ENCODE measurements at regions not wholly inside any gene's neighbourhood (a gene's known extent, or its start where the extent isn't known, plus 50 kb on each side); places are given as distances from the start of the nearest gene placed in this dataset.
"Not testable (repeated sequence)": the region's sequence is repeated elsewhere in the genome, so short reads cannot be mapped to it uniquely, and the experiment has no call there.

- no peak overlapping the region for H3K27ac ChIP-seq (ENCODE audit: low read length, poor library complexity, severe bottlenecking)
- no peaks in the 10 kb centered on the region for H3K9me3 ChIP-seq (ENCODE audit: control insufficient read depth, low read length)
- no peaks in the 10 kb centered on the region for H3K27me3 ChIP-seq (ENCODE audit: control insufficient read depth in 1 of 2, insufficient read depth in 1 of 2, low read length in 2 of 2)
- H3K23ac ChIP-seq (ENCODE audit: low read length in 2 of 2) = no peak overlapping the region
- no peaks in the 10 kb centered on the region for H3K4me1 ChIP-seq (ENCODE audit: control insufficient read depth, insufficient read depth, low read depth, low read length)
- no peak overlapping the region for H2BK15ac ChIP-seq (ENCODE audit: low read depth, poor library complexity, severe bottlenecking)
- H3K9ac ChIP-seq (ENCODE audit: low read length) = no peak overlapping the region
- WGBS = 80% methylated on average over 3 of the region's 4 CpGs
- no peak overlapping the region for H3K18ac ChIP-seq (ENCODE audit: low read depth in 1 of 2, low read length in 2 of 2)
- H2AK5ac ChIP-seq (ENCODE audit: low read length, severe bottlenecking) = no peak overlapping the region
- H3K4me3 ChIP-seq (ENCODE audit: insufficient read depth in 1 of 2, low read depth in 1 of 2, low read length in 2 of 2) = no peak overlapping the region
- H4K8ac ChIP-seq (ENCODE audit: low read length) = no peak overlapping the region
- no peaks in the 10 kb centered on the region for H3K36me3 ChIP-seq (ENCODE audit: control insufficient read depth in 1 of 2, insufficient read depth in 2 of 2, low read depth in 1 of 2, low read length in 2 of 2)
- no peak overlapping the region for H3K14ac ChIP-seq (ENCODE audit: low read length in 2 of 2)
- no peak overlapping the region for H2BK12ac ChIP-seq (ENCODE audit: low read length in 2 of 2)
- H2BK120ac ChIP-seq (ENCODE audit: low read depth, low read length) = no peak overlapping the region
- no peak overlapping the region for H2AFZ ChIP-seq (ENCODE audit: low read depth, low read length)
- H3K79me1 ChIP-seq (replicated peaks; ENCODE audit: low read length, poor library complexity, severe bottlenecking) = no peaks in the 10 kb centered on the region
- no peak overlapping the region for H3K4ac ChIP-seq (ENCODE audit: low read depth in 1 of 2, low read length in 2 of 2)
- no peak overlapping the region for H3K4me2 ChIP-seq (ENCODE audit: low read length, poor library complexity, severe bottlenecking)
- H2BK5ac ChIP-seq (ENCODE audit: low read depth, low read length, poor library complexity, severe bottlenecking) = no peak overlapping the region
- no peak overlapping the region for H4K91ac ChIP-seq (ENCODE audit: low read length)
- DNase-seq = no peak
Measured at GRCh38 chr9:38507587-38507986, 83.3 kb upstream of the IGFBPL1 start.

- not testable (repeated sequence) for H2BK120ac ChIP-seq (ENCODE audit: low read depth, low read length); H3K27ac ChIP-seq (ENCODE audit: low read length, poor library complexity, severe bottlenecking)
Measured at GRCh38 chr9:38500171-38500570, 75.9 kb upstream of the IGFBPL1 start.

GRCh38 chr9:38498551-38498950, 74.3 kb upstream of the IGFBPL1 start:
- not testable (repeated sequence) for H3K9me3 ChIP-seq (ENCODE audit: control insufficient read depth, low read length); H4K8ac ChIP-seq (ENCODE audit: low read length); H3K27me3 ChIP-seq (ENCODE audit: control insufficient read depth in 1 of 2, insufficient read depth in 1 of 2, low read length in 2 of 2); H3K4me2 ChIP-seq (ENCODE audit: low read length, poor library complexity, severe bottlenecking); H3K23ac ChIP-seq (ENCODE audit: low read length in 2 of 2); H4K91ac ChIP-seq (ENCODE audit: low read length); H2AFZ ChIP-seq (ENCODE audit: low read depth, low read length); H2BK15ac ChIP-seq (ENCODE audit: low read depth, poor library complexity, severe bottlenecking); H2AK5ac ChIP-seq (ENCODE audit: low read length, severe bottlenecking); H3K4me3 ChIP-seq (ENCODE audit: insufficient read depth in 1 of 2, low read depth in 1 of 2, low read length in 2 of 2); DNase-seq; H3K4ac ChIP-seq (ENCODE audit: low read depth in 1 of 2, low read length in 2 of 2); H2BK120ac ChIP-seq (ENCODE audit: low read depth, low read length); H2BK12ac ChIP-seq (ENCODE audit: low read length in 2 of 2); H3K4me1 ChIP-seq (ENCODE audit: control insufficient read depth, insufficient read depth, low read depth, low read length); H3K79me1 ChIP-seq (replicated peaks; ENCODE audit: low read length, poor library complexity, severe bottlenecking); H3K14ac ChIP-seq (ENCODE audit: low read length in 2 of 2); H3K18ac ChIP-seq (ENCODE audit: low read depth in 1 of 2, low read length in 2 of 2); H3K9ac ChIP-seq (ENCODE audit: low read length); H2BK5ac ChIP-seq (ENCODE audit: low read depth, low read length, poor library complexity, severe bottlenecking); H3K36me3 ChIP-seq (ENCODE audit: control insufficient read depth in 1 of 2, insufficient read depth in 2 of 2, low read depth in 1 of 2, low read length in 2 of 2); H3K27ac ChIP-seq (ENCODE audit: low read length, poor library complexity, severe bottlenecking)
- 71% methylated on average over 1 of the region's 2 CpGs for WGBS

More at GRCh38 chr9:38500171-38500570, 75.9 kb upstream of the IGFBPL1 start:
- not testable (repeated sequence) for H3K23ac ChIP-seq (ENCODE audit: low read length in 2 of 2); H2BK15ac ChIP-seq (ENCODE audit: low read depth, poor library complexity, severe bottlenecking); H3K9me3 ChIP-seq (ENCODE audit: control insufficient read depth, low read length); H3K79me1 ChIP-seq (replicated peaks; ENCODE audit: low read length, poor library complexity, severe bottlenecking); H3K4me1 ChIP-seq (ENCODE audit: control insufficient read depth, insufficient read depth, low read depth, low read length); H2BK5ac ChIP-seq (ENCODE audit: low read depth, low read length, poor library complexity, severe bottlenecking); H3K4ac ChIP-seq (ENCODE audit: low read depth in 1 of 2, low read length in 2 of 2); H4K91ac ChIP-seq (ENCODE audit: low read length); H3K4me3 ChIP-seq (ENCODE audit: insufficient read depth in 1 of 2, low read depth in 1 of 2, low read length in 2 of 2); H3K14ac ChIP-seq (ENCODE audit: low read length in 2 of 2); H3K18ac ChIP-seq (ENCODE audit: low read depth in 1 of 2, low read length in 2 of 2); H2BK12ac ChIP-seq (ENCODE audit: low read length in 2 of 2); H4K8ac ChIP-seq (ENCODE audit: low read length); DNase-seq; H2AFZ ChIP-seq (ENCODE audit: low read depth, low read length); H3K36me3 ChIP-seq (ENCODE audit: control insufficient read depth in 1 of 2, insufficient read depth in 2 of 2, low read depth in 1 of 2, low read length in 2 of 2); H3K9ac ChIP-seq (ENCODE audit: low read length); H3K4me2 ChIP-seq (ENCODE audit: low read length, poor library complexity, severe bottlenecking); H2AK5ac ChIP-seq (ENCODE audit: low read length, severe bottlenecking); H3K27me3 ChIP-seq (ENCODE audit: control insufficient read depth in 1 of 2, insufficient read depth in 1 of 2, low read length in 2 of 2)
- 96% methylated on average over 3 of the region's 4 CpGs for WGBS

- no peak overlapping the region for H3K18ac ChIP-seq (ENCODE audit: low read depth in 1 of 2, low read length in 2 of 2)
- H3K4me3 ChIP-seq (ENCODE audit: insufficient read depth in 1 of 2, low read depth in 1 of 2, low read length in 2 of 2) = no peak overlapping the region
- H3K9ac ChIP-seq (ENCODE audit: low read length) = no peak overlapping the region
- H3K27me3 ChIP-seq (ENCODE audit: control insufficient read depth in 1 of 2, insufficient read depth in 1 of 2, low read length in 2 of 2) = peaks cover 0 to 8% of the 10 kb centered on the region in 2 experiments
- H3K9me3 ChIP-seq (ENCODE audit: control insufficient read depth, low read length) = no peaks in the 10 kb centered on the region
- no peak overlapping the region for H3K23ac ChIP-seq (ENCODE audit: low read length in 2 of 2)
- no peak overlapping the region for H4K91ac ChIP-seq (ENCODE audit: low read length)
- H3K4ac ChIP-seq (ENCODE audit: low read depth in 1 of 2, low read length in 2 of 2) = no peak overlapping the region
- 83% methylated on average over 19 of the region's 21 CpGs for WGBS
- H3K4me2 ChIP-seq (ENCODE audit: low read length, poor library complexity, severe bottlenecking) = no peak overlapping the region
- H3K4me1 ChIP-seq (ENCODE audit: control insufficient read depth, insufficient read depth, low read depth, low read length) = peaks cover 2% of the 10 kb centered on the region
- no peak overlapping the region for H3K27ac ChIP-seq (ENCODE audit: low read length, poor library complexity, severe bottlenecking)
- H4K8ac ChIP-seq (ENCODE audit: low read length) = no peak overlapping the region
- H3K36me3 ChIP-seq (ENCODE audit: control insufficient read depth in 1 of 2, insufficient read depth in 2 of 2, low read depth in 1 of 2, low read length in 2 of 2) = no peaks in the 10 kb centered on the region
- H2AFZ ChIP-seq (ENCODE audit: low read depth, low read length) = no peak overlapping the region
- DNase-seq = no peak
- H3K79me1 ChIP-seq (replicated peaks; ENCODE audit: low read length, poor library complexity, severe bottlenecking) = no peaks in the 10 kb centered on the region
- H2BK15ac ChIP-seq (ENCODE audit: low read depth, poor library complexity, severe bottlenecking) = no peak overlapping the region
- no peak overlapping the region for H2BK12ac ChIP-seq (ENCODE audit: low read length in 2 of 2)
- no peak overlapping the region for H2BK5ac ChIP-seq (ENCODE audit: low read depth, low read length, poor library complexity, severe bottlenecking)
- H2AK5ac ChIP-seq (ENCODE audit: low read length, severe bottlenecking) = no peak overlapping the region
- no peak overlapping the region for H3K14ac ChIP-seq (ENCODE audit: low read length in 2 of 2)
- H2BK120ac ChIP-seq (ENCODE audit: low read depth, low read length) = no peak overlapping the region
Measured at GRCh38 chr9:38489057-38489456, 64.8 kb upstream of the IGFBPL1 start.
